CD8-positive, alpha-beta memory T cell (primary cell): ENCODE measurements at regions not wholly inside any gene's neighbourhood (a gene's known extent, or its start where the extent isn't known, plus 50 kb on each side); places are given as distances from the start of the nearest gene placed in this dataset.

Experiments used
- CTCF ChIA-PET: fragments of 350-600 bp; sonication (Branson Sonifier 250); formaldehyde crosslinking; loops from one replicate; lab custom pipeline; 2021; ENCODE audit warnings: antibody characterized with exemption; lab: Charles Lee
- POLR2A ChIA-PET: fragments of 350-600 bp; sonication (Branson Sonifier 250); formaldehyde crosslinking; loops from one replicate; lab custom pipeline; 2021; ENCODE audit warnings: antibody characterized with exemption; lab: Charles Lee
- DNase-seq, 5 donors: peaks; one replicate each; pipeline versions ENCODE4 v3.0.0 to v3.0.0-alpha.2; 2020 to 2022; ENCODE audit warnings: mixed read lengths in 1 of 5
- H3K27ac ChIP-seq: one replicate; pipeline ENCODE4 v1.7.0; 2013; ENCODE audit warnings: low read depth, mild to moderate bottlenecking, low read length, moderate library complexity
- H3K27me3 ChIP-seq: 2 replicates; pipeline ENCODE4 v1.7.0; 2013; ENCODE audit warnings: low read length, mild to moderate bottlenecking; ENCODE audit not compliant: insufficient read depth, poor library complexity, severe bottlenecking
- H3K36me3 ChIP-seq: 2 replicates; pipeline ENCODE4 v1.7.0; 2013; ENCODE audit warnings: mild to moderate bottlenecking, low read length, moderate library complexity; ENCODE audit not compliant: insufficient read depth
- H3K4me1 ChIP-seq: 2 replicates; pipeline ENCODE4 v1.7.0; 2013; ENCODE audit warnings: mild to moderate bottlenecking, low read length, moderate library complexity; ENCODE audit not compliant: insufficient read depth
- H3K4me3 ChIP-seq: 2 replicates; pipeline ENCODE4 v1.7.0; 2013; ENCODE audit warnings: mild to moderate bottlenecking, low read length
- H3K9me3 ChIP-seq: 2 replicates; pipeline ENCODE4 v1.7.0; 2013; ENCODE audit warnings: mild to moderate bottlenecking, low read length
- H3K27ac Mint-ChIP-seq, 8 donors: one replicate each; pipeline ENCODE4 v1.8.0; 2020 to 2021; ENCODE audit warnings: mixed read lengths in 8 of 8, mild to moderate bottlenecking in 6 of 8, inconsistent platforms in 3 of 8, moderate library complexity in 3 of 8
- H3K27me3 Mint-ChIP-seq, 2 donors: one replicate each; pipeline ENCODE4 v1.8.0; 2020 to 2021; ENCODE audit warnings: mixed read lengths in 2 of 2, mild to moderate bottlenecking in 1 of 2, moderate library complexity in 1 of 2
- H3K36me3 Mint-ChIP-seq, 3 donors: one replicate each; pipeline ENCODE4 v1.8.0; 2020 to 2021; ENCODE audit warnings: mixed read lengths in 3 of 3, inconsistent platforms in 1 of 3, mild to moderate bottlenecking in 1 of 3
- H3K4me1 Mint-ChIP-seq, 3 donors: one replicate each; pipeline ENCODE4 v1.8.0; 2020 to 2021; ENCODE audit warnings: mixed read lengths in 3 of 3, inconsistent platforms in 1 of 3, mild to moderate bottlenecking in 1 of 3
- H3K4me3 Mint-ChIP-seq, 7 donors: one replicate each; pipeline ENCODE4 v1.8.0; 2020 to 2021; ENCODE audit warnings: mixed read lengths in 7 of 7, mild to moderate bottlenecking in 6 of 7, moderate library complexity in 4 of 7, inconsistent platforms in 2 of 7
- H3K9me3 Mint-ChIP-seq, 5 donors: one replicate each; pipeline ENCODE4 v1.8.0; 2020 to 2022; ENCODE audit warnings: mixed read lengths in 5 of 5, mild to moderate bottlenecking in 3 of 5, moderate library complexity in 2 of 5, inconsistent platforms in 1 of 5

DNA sequence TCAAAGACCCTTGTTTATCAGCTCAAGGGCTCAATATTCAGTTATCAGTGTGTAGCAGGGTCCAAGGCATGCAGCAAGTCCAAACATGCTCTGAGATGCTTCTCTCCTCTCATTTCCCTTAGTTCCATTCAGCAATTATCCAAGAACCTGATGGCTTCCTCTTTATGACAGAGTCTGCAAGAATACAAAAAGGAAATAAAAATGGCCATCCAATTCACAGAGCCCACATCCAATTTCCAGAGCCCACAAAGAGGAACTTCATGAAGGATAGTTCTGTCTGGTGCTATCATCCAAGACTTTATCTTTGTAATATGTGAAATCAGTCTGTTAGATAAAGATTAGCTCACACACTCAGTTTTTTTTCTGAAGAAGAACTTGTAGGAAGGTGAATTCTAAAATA is 217.2 kb downstream of the LACC1 start:
- no peaks in the 10 kb centered on the region for H3K9me3 ChIP-seq
- H3K4me1 ChIP-seq: no peaks in the 10 kb centered on the region
- H3K27ac Mint-ChIP-seq: no peak overlapping the region
- H3K4me1 Mint-ChIP-seq: peaks cover 0 to 3% (median 0%) of the 10 kb centered on the region in 3 donors
- peaks cover 0 to 6% (median 5%) of the 10 kb centered on the region in 5 donors for H3K9me3 Mint-ChIP-seq
- H3K27me3 ChIP-seq: no peaks in the 10 kb centered on the region
- peaks cover 8 to 25% of the 10 kb centered on the region in 2 donors for H3K27me3 Mint-ChIP-seq
- DNase-seq: no peak
- H3K36me3 Mint-ChIP-seq: peaks cover 0 to 3% (median 0%) of the 10 kb centered on the region in 3 donors
- ChIA-PET POLR2A (no interaction called here), CTCF (interaction anchor here (1.1 kb wide), 1 partner anchor 9 kb away, joined by 3 read pairs; no protein-coding TSS in a partner anchor)
- H3K27ac ChIP-seq: no peak overlapping the region
- no peak overlapping the region for H3K4me3 ChIP-seq
- H3K4me3 Mint-ChIP-seq: no peak overlapping the region
- no peaks in the 10 kb centered on the region for H3K36me3 ChIP-seq

DNA sequence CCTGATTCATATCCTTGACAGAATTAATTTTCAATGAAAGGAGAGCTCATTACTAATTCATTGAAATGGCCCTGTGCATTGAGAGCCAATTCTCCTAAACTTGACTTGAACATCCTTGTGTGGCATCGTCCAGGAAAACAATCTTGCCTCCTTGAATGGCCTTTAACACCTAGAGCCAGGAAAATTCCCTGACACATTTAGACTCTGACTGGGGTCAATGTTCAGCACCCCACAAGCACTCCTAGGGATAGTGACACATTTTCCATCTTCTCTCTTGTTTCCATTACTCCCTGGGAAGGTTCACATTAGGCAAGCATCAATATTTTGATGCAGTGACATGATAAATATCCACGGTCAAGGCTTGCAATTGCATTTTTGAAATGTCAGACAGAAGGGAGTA is 218.9 kb downstream of the LACC1 start:
- Mint-ChIP-seq H3K4me1 (no peaks in the 10 kb centered on the region), H3K4me3 (no peak overlapping the region), H3K9me3 (peaks cover 0 to 11% (median 7%) of the 10 kb centered on the region in 5 donors), H3K36me3 (peaks cover 0 to 5% (median 0%) of the 10 kb centered on the region in 3 donors), H3K27me3 (peaks cover 8 to 25% of the 10 kb centered on the region in 2 donors), H3K27ac (peak overlapping the region in 1 of 8 donors; percentile 25)
- no peaks in the 10 kb centered on the region for H3K36me3 ChIP-seq
- no peaks in the 10 kb centered on the region for H3K9me3 ChIP-seq
- H3K4me1 ChIP-seq: no peaks in the 10 kb centered on the region
- no peak for DNase-seq
- no peak overlapping the region for H3K4me3 ChIP-seq
- ChIA-PET POLR2A (no interaction called here), CTCF (no interaction called here)
- no peak overlapping the region for H3K27ac ChIP-seq
- no peaks in the 10 kb centered on the region for H3K27me3 ChIP-seq

DNA sequence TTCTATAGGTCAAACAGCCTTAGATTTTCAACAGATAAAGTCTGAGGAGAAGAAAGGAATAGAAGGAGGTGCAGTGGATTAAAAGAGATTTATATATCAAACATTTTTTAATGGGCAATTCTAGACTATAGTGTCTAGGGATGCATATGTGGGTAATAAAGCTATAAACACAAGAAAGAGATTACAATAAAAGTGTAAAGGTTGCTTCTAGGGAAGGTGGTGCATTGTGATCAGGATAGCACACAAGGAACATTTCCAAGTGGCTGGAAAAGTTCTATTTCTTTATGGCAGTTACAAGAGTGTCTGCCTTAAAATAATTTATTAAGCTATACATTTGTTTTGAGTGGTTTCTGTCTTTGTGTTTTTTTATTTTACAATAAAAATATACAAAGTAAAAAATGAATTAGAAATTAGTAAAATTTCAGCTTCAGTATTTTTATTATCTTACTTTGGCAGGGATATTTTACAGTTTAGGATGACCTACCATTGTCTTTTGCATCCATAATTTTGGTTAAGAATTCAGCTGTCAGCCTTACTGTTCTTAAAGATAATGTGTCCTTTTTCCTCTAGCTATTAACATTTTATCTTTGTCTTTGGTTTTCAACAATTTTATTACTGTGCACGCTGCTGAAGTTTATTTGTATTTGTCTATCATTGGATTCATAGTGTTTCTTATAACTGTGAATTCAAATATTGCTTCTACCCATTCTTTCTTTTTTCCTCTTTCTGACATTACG is 221.8 kb downstream of the LACC1 start:
- POLR2A ChIA-PET: no interaction called here
- DNase-seq: no peak
- H3K36me3 Mint-ChIP-seq: peaks cover 0 to 6% (median 0%) of the 10 kb centered on the region in 3 donors
- Histone ChIP-seq H3K4me1 (no peaks in the 10 kb centered on the region), H3K27ac (no peak overlapping the region), H3K36me3 (no peaks in the 10 kb centered on the region), H3K27me3 (peaks cover 4% of the 10 kb centered on the region), H3K9me3 (no peaks in the 10 kb centered on the region), H3K4me3 (no peak overlapping the region)
- peaks cover 11 to 26% of the 10 kb centered on the region in 2 donors for H3K27me3 Mint-ChIP-seq
- no peak overlapping the region for H3K27ac Mint-ChIP-seq
- peaks cover 0 to 11% (median 7%) of the 10 kb centered on the region in 5 donors for H3K9me3 Mint-ChIP-seq
- CTCF ChIA-PET: no interaction called here
- no peaks in the 10 kb centered on the region for H3K4me1 Mint-ChIP-seq
- no peak overlapping the region for H3K4me3 Mint-ChIP-seq

- no peak for DNase-seq
- ChIA-PET CTCF (no interaction called here), POLR2A (no interaction called here)
- Mint-ChIP-seq H3K27ac (peak overlapping the region in 1 of 8 donors; percentile 86), H3K36me3 (peaks cover 0 to 6% (median 0%) of the 10 kb centered on the region in 3 donors), H3K9me3 (peaks cover 0 to 11% (median 7%) of the 10 kb centered on the region in 5 donors), H3K4me1 (no peaks in the 10 kb centered on the region), H3K4me3 (no peak overlapping the region), H3K27me3 (peaks cover 10 to 28% of the 10 kb centered on the region in 2 donors)
- Histone ChIP-seq H3K36me3 (no peaks in the 10 kb centered on the region), H3K27me3 (peaks cover 4% of the 10 kb centered on the region), H3K27ac (no peak overlapping the region), H3K9me3 (no peaks in the 10 kb centered on the region), H3K4me3 (no peak overlapping the region), H3K4me1 (no peaks in the 10 kb centered on the region)
Observed at GRCh38 chr13:44103429-44104196, 223.9 kb downstream of the LACC1 start.

DNA sequence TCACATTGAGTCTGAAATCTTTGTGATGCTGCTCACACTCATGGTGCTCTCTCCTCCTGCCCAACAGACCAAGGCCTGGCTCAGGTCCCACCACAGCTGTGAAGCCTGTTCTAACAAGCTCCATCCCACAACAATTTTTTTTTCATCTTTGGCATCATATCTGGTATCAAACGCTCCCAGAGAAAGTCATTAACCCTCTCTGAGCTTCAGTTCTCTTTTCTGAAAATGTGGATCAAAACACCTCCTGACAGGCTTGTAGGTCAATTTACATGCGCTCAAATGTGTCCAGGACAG is 224.4 kb downstream of the LACC1 start:
- ChIA-PET POLR2A (no interaction called here), CTCF (no interaction called here)
- Mint-ChIP-seq H3K36me3 (peaks cover 0 to 5% (median 0%) of the 10 kb centered on the region in 3 donors), H3K9me3 (peaks cover 0 to 11% (median 7%) of the 10 kb centered on the region in 5 donors), H3K27me3 (peaks cover 8 to 24% of the 10 kb centered on the region in 2 donors), H3K27ac (no peak overlapping the region), H3K4me1 (no peaks in the 10 kb centered on the region), H3K4me3 (no peak overlapping the region)
- Histone ChIP-seq H3K4me1 (no peaks in the 10 kb centered on the region), H3K27me3 (peaks cover 4% of the 10 kb centered on the region), H3K36me3 (no peaks in the 10 kb centered on the region), H3K27ac (no peak overlapping the region), H3K4me3 (no peak overlapping the region), H3K9me3 (no peaks in the 10 kb centered on the region)
- no peak for DNase-seq

- Mint-ChIP-seq H3K4me1 (no peaks in the 10 kb centered on the region), H3K9me3 (peaks cover 0 to 11% (median 9%) of the 10 kb centered on the region in 5 donors), H3K36me3 (peaks cover 0 to 5% (median 0%) of the 10 kb centered on the region in 3 donors), H3K4me3 (no peak overlapping the region), H3K27me3 (peaks cover 8 to 22% of the 10 kb centered on the region in 2 donors), H3K27ac (no peak overlapping the region)
- H3K36me3 ChIP-seq: no peaks in the 10 kb centered on the region
- no peak for DNase-seq
- ChIA-PET CTCF (no interaction called here), POLR2A (interaction anchor here (0.5 kb wide), 1 partner anchor 171 kb away, joined by 4 read pairs; no protein-coding TSS in a partner anchor)
- H3K4me1 ChIP-seq: no peaks in the 10 kb centered on the region
- H3K27ac ChIP-seq: no peak overlapping the region
- H3K4me3 ChIP-seq: no peak overlapping the region
- peaks cover 4% of the 10 kb centered on the region for H3K27me3 ChIP-seq
- no peaks in the 10 kb centered on the region for H3K9me3 ChIP-seq
Observed at GRCh38 chr13:44104969-44105368, 225.3 kb downstream of the LACC1 start.

DNA sequence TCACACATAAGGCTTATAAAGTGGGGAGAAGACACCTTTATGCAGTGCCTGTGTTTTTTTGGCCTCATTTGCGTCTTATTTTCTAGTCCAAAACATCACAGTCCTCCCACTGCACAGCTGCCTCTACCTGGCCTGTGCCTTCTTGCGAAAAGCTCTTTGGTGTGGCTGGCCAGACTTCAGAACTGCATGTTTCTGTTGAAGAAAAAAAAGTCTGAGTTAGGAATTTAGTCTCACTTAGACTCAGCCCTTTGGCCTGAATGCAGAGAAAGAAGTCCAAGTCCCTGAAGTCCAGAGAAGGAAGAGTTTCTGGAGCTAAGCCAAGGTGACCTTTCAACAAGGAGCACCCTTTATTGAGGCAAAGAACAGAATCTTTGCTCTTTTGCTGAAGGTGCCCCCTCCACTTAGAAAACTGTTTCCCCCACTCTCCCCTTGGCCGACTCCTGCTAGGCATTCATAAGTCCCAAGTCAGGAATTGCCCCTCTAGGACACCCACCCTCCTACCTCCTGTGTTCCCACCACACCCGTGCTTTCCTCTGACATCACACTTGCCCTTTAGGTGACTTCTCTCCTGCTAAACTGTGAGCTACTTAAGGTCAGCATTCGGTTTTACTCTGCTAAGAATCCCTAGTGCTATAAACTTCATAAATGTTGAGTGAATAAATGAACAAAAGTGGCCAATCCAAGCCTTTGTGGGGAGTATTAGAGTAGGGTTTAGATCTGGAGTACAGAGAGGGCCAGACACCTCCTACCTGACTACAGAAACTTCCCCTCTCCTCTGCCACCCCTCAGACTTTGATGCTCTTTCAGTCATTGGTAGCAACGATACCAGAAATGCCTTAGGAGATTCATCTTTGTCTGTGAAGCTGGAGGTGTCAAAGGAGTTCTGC is 226.8 kb downstream of the LACC1 start:
- no peak overlapping the region for H3K27ac Mint-ChIP-seq
- H3K9me3 ChIP-seq: no peaks in the 10 kb centered on the region
- H3K36me3 ChIP-seq: no peaks in the 10 kb centered on the region
- H3K36me3 Mint-ChIP-seq: peaks cover 0 to 5% (median 0%) of the 10 kb centered on the region in 3 donors
- ChIA-PET POLR2A (no interaction called here), CTCF (interaction anchor here (0.8 kb wide), 1 partner anchor 9 kb away, joined by 3 read pairs; no protein-coding TSS in a partner anchor)
- peaks cover 8 to 22% of the 10 kb centered on the region in 2 donors for H3K27me3 Mint-ChIP-seq
- no peak for DNase-seq
- no peak overlapping the region for H3K4me3 ChIP-seq
- peaks cover 4% of the 10 kb centered on the region for H3K27me3 ChIP-seq
- H3K27ac ChIP-seq: no peak overlapping the region
- no peaks in the 10 kb centered on the region for H3K4me1 Mint-ChIP-seq
- H3K9me3 Mint-ChIP-seq: peaks cover 0 to 8% (median 5%) of the 10 kb centered on the region in 5 donors
- no peaks in the 10 kb centered on the region for H3K4me1 ChIP-seq
- H3K4me3 Mint-ChIP-seq: no peak overlapping the region
